GM12878 (cell line): ENCODE measurements at regions not wholly inside any gene's neighbourhood (a gene's known extent, or its start where the extent isn't known, plus 50 kb on each side); places are given as distances from the start of the nearest gene placed in this dataset.

Source experiments
- ATAC-seq: fragments of 200-7000 bp; cut with Tn5 transposase; 3 replicates; pipeline ENCODE4 v1.9.1; 2020; ENCODE audit warnings: mild to moderate bottlenecking, moderate library complexity
- BruUV-seq: library from RNA; stranded (reverse); fragments of 400-500 nt; replicated peaks from 2 replicates; lab custom pipeline; 2021; lab: Mats Ljungman, UMichigan
- CTCF ChIA-PET: fragments of 300-600 bp; sonication (Branson Sonifier 250); formaldehyde crosslinking; extraction: SDS; loops from one replicate; lab custom pipeline; 2021; ENCODE audit warnings: inconsistent platforms; lab: Yijun Ruan, JAX
- POLR2A ChIA-PET: fragments of 350-600 bp; formaldehyde crosslinking; extraction: SDS; loops from one replicate; lab custom pipeline; 2021; ENCODE audit warnings: inconsistent platforms; lab: Charles Lee
- RAD21 ChIA-PET: fragments of 300-600 bp; sonication (Branson Sonifier 250); formaldehyde crosslinking; loops from one replicate; lab custom pipeline; 2023; ENCODE audit warnings: antibody characterized with exemption; ENCODE audit not compliant: unreplicated experiment; lab: Charles Lee
- SMC1A ChIA-PET: fragments of 300-600 bp; sonication (Branson Sonifier 250); formaldehyde crosslinking; loops from one replicate; lab custom pipeline; 2023; ENCODE audit not compliant: unreplicated experiment, uncharacterized antibody; lab: Charles Lee
- DNase-seq: peaks from one replicate; pipeline ENCODE4 v3.0.0-alpha.2; 2011; ENCODE audit warnings: low read depth, low spot score
- FAIRE-seq: peaks from 3 replicates; lab custom pipeline; 2011; peaks lifted over from hg19 to GRCh38; lab: Jason Lieb, UNC
- H2AFZ ChIP-seq: 2 replicates; pipeline ENCODE4 v1.6.0; 2011; ENCODE audit warnings: low read depth, low read length, control low read depth; ENCODE audit not compliant: control insufficient read depth
- H3K27ac ChIP-seq: 2 replicates; pipeline ENCODE4 v1.5.1; 2011; ENCODE audit warnings: control low read depth; ENCODE audit not compliant: control insufficient read depth, insufficient read depth
- H3K27me3 ChIP-seq, 2 experiments: replicated peaks in 1 of 2; 2 replicates each; pipeline versions ENCODE4 v1.6.0 to v1.6.1; 2011; ENCODE audit warnings: low read length in 1 of 2; ENCODE audit not compliant: control insufficient read depth in 2 of 2, insufficient read depth in 2 of 2
- H3K36me3 ChIP-seq, 2 experiments: 2 replicates each; pipeline ENCODE4 v1.5.1; 2011; ENCODE audit warnings: low read length in 1 of 2; ENCODE audit not compliant: control insufficient read depth in 2 of 2, insufficient read depth in 2 of 2
- H3K4me1 ChIP-seq: 2 replicates; pipeline ENCODE4 v1.6.1; 2011; ENCODE audit warnings: mild to moderate bottlenecking, low read length, moderate library complexity, mixed read lengths; ENCODE audit not compliant: control insufficient read depth, insufficient read depth
- H3K4me2 ChIP-seq: 2 replicates; pipeline ENCODE4 v1.6.0; 2011; ENCODE audit warnings: control low read depth; ENCODE audit not compliant: control insufficient read depth, insufficient read depth
- H3K4me3 ChIP-seq: fragments of 200-600 bp; sonication (generic); 2 replicates; pipeline ENCODE4 v1.5.1; 2016
- H3K79me2 ChIP-seq: 2 replicates; pipeline ENCODE4 v1.6.0; 2011; ENCODE audit warnings: low read length; ENCODE audit not compliant: control insufficient read depth, insufficient read depth
- H3K9ac ChIP-seq: 2 replicates; pipeline ENCODE4 v1.8.0; 2011; ENCODE audit warnings: low read length, control low read depth, mixed read lengths; ENCODE audit not compliant: control insufficient read depth, insufficient read depth
- H3K9me3 ChIP-seq: replicated peaks from 3 replicates; pipeline ENCODE4 v1.5.1; 2011; ENCODE audit warnings: mild to moderate bottlenecking, low read length; ENCODE audit not compliant: control insufficient read depth, insufficient read depth
- H4K20me1 ChIP-seq: 2 replicates; pipeline ENCODE4 v1.6.0; 2011; ENCODE audit not compliant: control insufficient read depth, insufficient read depth
- CHD1 ChIP-seq: IDR thresholded peaks from 2 replicates; pipeline ENCODE4 v1.6.1; 2012; ENCODE audit warnings: low read depth, low read length, improper control_type of control experiment
- KLF5 ChIP-seq: fragments of 450-650 bp; IDR thresholded peaks from 2 replicates; pipeline ENCODE4 v1.6.1; 2014; ENCODE audit warnings: mild to moderate bottlenecking; ENCODE audit not compliant: partially characterized antibody
- POLR2A ChIP-seq: IDR thresholded peaks from 2 replicates; pipeline ENCODE4 v1.6.1; 2011; ENCODE audit warnings: low read depth, mild to moderate bottlenecking, low read length
- SREBF2 ChIP-seq: IDR thresholded peaks from 2 replicates; pipeline ENCODE4 v1.6.1; 2012; ENCODE audit warnings: mild to moderate bottlenecking, low read length
- STAT3 ChIP-seq: IDR thresholded peaks from 2 replicates; pipeline ENCODE4 v1.6.1; 2011; ENCODE audit warnings: low read depth, low read length, improper control_type of control experiment
- TBL1XR1 ChIP-seq: IDR thresholded peaks from 2 replicates; pipeline ENCODE4 v1.6.1; 2012; ENCODE audit warnings: low read depth, low read length, improper control_type of control experiment
- WGBS: methylation state at CpG from one replicate; pipeline ENCODE4 v1.1.6; 2016; ENCODE audit warnings: low lambda C conversion rate; ENCODE audit not compliant: insufficient replicate concordance, insufficient coverage; ENCODE audit errors: missing lambda C conversion rate; 5-methylcytosine and 5-hydroxymethylcytosine counted together
- in situ Hi-C: fragments of 300-500 bp; cut with MboI; formaldehyde crosslinking; loops from 9 replicates; pipeline ENCODE4 v1.14.3; 2018; ENCODE audit warnings: mixed read lengths
- intact Hi-C: fragments of 100-400 bp; cut with micrococcal nuclease; formaldehyde crosslinking; loops from one replicate; pipeline ENCODE4 v1.14.2; 2022; ENCODE audit not compliant: unreplicated experiment
- TF ChIP-seq, protein P1 (sequence below): fragments of 450-650 bp; formaldehyde crosslinking; IDR thresholded peaks from 2 replicates; pipeline ENCODE4 v1.4.0; 2022; ENCODE audit warnings: mild to moderate bottlenecking, moderate library complexity
- TF ChIP-seq, protein P2 (sequence below): IDR thresholded peaks from 2 replicates; pipeline ENCODE4 v1.6.1; 2011; ENCODE audit warnings: mild to moderate bottlenecking, low read depth, low read length, moderate library complexity; ENCODE audit not compliant: insufficient replicate concordance
- TF ChIP-seq, protein P3 (sequence below): fragments of 450-650 bp; formaldehyde crosslinking; IDR thresholded peaks from 2 replicates; pipeline ENCODE4 v1.5.0; 2022; ENCODE audit warnings: mild to moderate bottlenecking, missing genetic modification characterization
- TF ChIP-seq, protein P4 (sequence below): fragments of 450-650 bp; IDR thresholded peaks from 2 replicates; pipeline ENCODE4 v1.6.1; 2014; ENCODE audit warnings: mild to moderate bottlenecking

DNA sequence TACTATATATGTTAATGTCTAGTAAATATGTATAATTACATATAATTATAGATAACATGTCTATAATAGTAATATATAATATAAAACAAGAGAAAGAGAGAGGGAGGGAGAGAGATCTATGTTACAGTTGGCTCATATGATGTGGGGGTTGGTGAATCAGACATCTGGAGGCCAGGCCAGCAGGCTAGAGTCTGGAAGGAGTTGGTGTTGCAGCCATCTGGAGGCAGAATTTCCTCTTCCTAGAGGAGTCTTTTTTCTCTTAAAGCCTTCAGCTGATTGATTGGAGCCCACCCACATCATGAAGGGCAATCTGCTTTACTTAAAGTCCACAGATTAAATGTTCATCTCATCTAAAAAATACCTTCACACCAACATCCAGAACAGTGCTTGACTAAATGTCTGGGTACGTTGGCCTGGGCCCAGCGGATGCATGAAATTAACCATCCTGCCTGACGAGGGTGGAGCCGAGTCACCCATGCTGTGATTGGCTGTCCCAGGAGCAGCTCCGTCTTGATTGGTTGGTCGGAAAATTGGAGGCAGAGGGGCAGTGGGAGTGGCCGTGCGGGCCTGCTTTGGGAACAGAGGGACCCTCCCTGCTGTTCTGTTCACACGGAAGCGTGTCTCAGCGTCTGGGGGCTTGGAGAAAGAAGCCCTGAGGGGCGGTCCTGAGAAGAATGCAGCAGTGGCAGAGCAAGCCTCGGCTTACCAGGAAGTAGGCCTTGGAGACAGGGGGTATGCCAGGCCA, 392.4 kb downstream of the QKI start:
- intact Hi-C loops: no loop called here
- H3K79me2 ChIP-seq: no peaks in the 10 kb centered on the region
- ChIA-PET POLR2A (no interaction called here), RAD21 (no interaction called here), CTCF (no interaction called here), SMC1A (no interaction called here)
- H3K4me2 ChIP-seq: no peak overlapping the region
- no peaks in the 10 kb centered on the region for H4K20me1 ChIP-seq
- H3K9ac ChIP-seq: no peak overlapping the region
- H3K36me3 ChIP-seq: no peaks in the 10 kb centered on the region
- no peaks in the 10 kb centered on the region for H3K4me1 ChIP-seq
- in situ Hi-C loops: no loop called here
- DNase-seq (no peak), ATAC-seq (no peak), FAIRE-seq (no peak)
- BruUV-seq: no TSS peak
- H3K9me3 ChIP-seq: no peaks in the 10 kb centered on the region
- H3K27me3 ChIP-seq: no peaks in the 10 kb centered on the region
- no peak overlapping the region for H3K4me3 ChIP-seq
- TF ChIP-seq, protein P1, sequence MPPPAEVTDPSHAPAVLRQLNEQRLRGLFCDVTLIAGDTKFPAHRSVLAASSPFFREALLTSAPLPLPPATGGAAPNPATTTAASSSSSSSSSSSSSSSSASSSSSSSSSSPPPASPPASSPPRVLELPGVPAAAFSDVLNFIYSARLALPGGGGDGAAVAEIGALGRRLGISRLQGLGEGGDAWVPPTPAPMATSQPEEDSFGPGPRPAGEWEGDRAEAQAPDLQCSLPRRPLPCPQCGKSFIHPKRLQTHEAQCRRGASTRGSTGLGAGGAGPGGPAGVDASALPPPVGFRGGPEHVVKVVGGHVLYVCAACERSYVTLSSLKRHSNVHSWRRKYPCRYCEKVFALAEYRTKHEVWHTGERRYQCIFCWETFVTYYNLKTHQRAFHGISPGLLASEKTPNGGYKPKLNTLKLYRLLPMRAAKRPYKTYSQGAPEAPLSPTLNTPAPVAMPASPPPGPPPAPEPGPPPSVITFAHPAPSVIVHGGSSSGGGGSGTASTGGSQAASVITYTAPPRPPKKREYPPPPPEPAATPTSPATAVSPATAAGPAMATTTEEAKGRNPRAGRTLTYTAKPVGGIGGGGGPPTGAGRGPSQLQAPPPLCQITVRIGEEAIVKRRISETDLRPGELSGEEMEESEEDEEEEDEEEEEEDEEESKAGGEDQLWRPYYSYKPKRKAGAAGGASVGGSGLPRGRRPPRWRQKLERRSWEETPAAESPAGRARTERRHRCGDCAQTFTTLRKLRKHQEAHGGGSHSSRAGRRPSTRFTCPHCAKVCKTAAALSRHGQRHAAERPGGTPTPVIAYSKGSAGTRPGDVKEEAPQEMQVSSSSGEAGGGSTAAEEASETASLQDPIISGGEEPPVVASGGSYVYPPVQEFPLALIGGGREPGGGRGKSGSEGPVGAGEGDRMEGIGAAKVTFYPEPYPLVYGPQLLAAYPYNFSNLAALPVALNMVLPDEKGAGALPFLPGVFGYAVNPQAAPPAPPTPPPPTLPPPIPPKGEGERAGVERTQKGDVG (CRISPR knock-in tag): no peak
- no peak for TF ChIP-seq KLF5
- TF ChIP-seq, protein P2, sequence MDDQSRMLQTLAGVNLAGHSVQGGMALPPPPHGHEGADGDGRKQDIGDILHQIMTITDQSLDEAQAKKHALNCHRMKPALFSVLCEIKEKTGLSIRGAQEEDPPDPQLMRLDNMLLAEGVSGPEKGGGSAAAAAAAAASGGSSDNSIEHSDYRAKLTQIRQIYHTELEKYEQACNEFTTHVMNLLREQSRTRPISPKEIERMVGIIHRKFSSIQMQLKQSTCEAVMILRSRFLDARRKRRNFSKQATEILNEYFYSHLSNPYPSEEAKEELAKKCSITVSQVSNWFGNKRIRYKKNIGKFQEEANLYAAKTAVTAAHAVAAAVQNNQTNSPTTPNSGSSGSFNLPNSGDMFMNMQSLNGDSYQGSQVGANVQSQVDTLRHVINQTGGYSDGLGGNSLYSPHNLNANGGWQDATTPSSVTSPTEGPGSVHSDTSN: no peak
- TF ChIP-seq STAT3: no peak
- no peak for TF ChIP-seq TBL1XR1
- TF ChIP-seq, protein P3, sequence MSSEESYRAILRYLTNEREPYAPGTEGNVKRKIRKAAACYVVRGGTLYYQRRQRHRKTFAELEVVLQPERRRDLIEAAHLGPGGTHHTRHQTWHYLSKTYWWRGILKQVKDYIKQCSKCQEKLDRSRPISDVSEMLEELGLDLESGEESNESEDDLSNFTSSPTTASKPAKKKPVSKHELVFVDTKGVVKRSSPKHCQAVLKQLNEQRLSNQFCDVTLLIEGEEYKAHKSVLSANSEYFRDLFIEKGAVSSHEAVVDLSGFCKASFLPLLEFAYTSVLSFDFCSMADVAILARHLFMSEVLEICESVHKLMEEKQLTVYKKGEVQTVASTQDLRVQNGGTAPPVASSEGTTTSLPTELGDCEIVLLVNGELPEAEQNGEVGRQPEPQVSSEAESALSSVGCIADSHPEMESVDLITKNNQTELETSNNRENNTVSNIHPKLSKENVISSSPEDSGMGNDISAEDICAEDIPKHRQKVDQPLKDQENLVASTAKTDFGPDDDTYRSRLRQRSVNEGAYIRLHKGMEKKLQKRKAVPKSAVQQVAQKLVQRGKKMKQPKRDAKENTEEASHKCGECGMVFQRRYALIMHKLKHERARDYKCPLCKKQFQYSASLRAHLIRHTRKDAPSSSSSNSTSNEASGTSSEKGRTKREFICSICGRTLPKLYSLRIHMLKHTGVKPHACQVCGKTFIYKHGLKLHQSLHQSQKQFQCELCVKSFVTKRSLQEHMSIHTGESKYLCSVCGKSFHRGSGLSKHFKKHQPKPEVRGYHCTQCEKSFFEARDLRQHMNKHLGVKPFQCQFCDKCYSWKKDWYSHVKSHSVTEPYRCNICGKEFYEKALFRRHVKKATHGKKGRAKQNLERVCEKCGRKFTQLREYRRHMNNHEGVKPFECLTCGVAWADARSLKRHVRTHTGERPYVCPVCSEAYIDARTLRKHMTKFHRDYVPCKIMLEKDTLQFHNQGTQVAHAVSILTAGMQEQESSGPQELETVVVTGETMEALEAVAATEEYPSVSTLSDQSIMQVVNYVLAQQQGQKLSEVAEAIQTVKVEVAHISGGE (CRISPR knock-in tag): no peak
- no peak for TF ChIP-seq CHD1
- no peak for TF ChIP-seq POLR2A
- no peak for TF ChIP-seq SREBF2
- TF ChIP-seq, protein P4, sequence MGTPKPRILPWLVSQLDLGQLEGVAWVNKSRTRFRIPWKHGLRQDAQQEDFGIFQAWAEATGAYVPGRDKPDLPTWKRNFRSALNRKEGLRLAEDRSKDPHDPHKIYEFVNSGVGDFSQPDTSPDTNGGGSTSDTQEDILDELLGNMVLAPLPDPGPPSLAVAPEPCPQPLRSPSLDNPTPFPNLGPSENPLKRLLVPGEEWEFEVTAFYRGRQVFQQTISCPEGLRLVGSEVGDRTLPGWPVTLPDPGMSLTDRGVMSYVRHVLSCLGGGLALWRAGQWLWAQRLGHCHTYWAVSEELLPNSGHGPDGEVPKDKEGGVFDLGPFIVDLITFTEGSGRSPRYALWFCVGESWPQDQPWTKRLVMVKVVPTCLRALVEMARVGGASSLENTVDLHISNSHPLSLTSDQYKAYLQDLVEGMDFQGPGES: no peak
- no peak overlapping the region for H3K27ac ChIP-seq
- H2AFZ ChIP-seq: no peak overlapping the region
- WGBS: 85% methylated on average over 13 of the region's 13 CpGs
